ENCODE measurements at regions not wholly inside any gene's neighbourhood (a gene's known extent, or its start where the extent isn't known, plus 50 kb on each side); places are given as distances from the start of the nearest gene placed in this dataset.

GRCh38 chr14:25620515-25620914 lies 570.6 kb upstream of the STXBP6 start:
- TF ChIP-seq POLR2A (IDR thresholded peaks at IDR 0.05; ENCODE audit: low read depth), result no peak
- TF ChIP-seq, protein P1, sequence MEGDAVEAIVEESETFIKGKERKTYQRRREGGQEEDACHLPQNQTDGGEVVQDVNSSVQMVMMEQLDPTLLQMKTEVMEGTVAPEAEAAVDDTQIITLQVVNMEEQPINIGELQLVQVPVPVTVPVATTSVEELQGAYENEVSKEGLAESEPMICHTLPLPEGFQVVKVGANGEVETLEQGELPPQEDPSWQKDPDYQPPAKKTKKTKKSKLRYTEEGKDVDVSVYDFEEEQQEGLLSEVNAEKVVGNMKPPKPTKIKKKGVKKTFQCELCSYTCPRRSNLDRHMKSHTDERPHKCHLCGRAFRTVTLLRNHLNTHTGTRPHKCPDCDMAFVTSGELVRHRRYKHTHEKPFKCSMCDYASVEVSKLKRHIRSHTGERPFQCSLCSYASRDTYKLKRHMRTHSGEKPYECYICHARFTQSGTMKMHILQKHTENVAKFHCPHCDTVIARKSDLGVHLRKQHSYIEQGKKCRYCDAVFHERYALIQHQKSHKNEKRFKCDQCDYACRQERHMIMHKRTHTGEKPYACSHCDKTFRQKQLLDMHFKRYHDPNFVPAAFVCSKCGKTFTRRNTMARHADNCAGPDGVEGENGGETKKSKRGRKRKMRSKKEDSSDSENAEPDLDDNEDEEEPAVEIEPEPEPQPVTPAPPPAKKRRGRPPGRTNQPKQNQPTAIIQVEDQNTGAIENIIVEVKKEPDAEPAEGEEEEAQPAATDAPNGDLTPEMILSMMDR (IDR thresholded peaks at IDR 0.05), result no peak

Measured in esophagus muscularis mucosa (tissue), 3 donors.